Superior temporal gyrus (tissue), 1 donor: ENCODE measurements at regions not wholly inside any gene's neighbourhood (a gene's known extent, or its start where the extent isn't known, plus 50 kb on each side); places are given as distances from the start of the nearest gene placed in this dataset.

Experiments used
- DNase-seq: peaks from one replicate; pipeline ENCODE4 v3.0.0-alpha.2; 2016; ENCODE audit errors: extremely low spot score

DNA sequence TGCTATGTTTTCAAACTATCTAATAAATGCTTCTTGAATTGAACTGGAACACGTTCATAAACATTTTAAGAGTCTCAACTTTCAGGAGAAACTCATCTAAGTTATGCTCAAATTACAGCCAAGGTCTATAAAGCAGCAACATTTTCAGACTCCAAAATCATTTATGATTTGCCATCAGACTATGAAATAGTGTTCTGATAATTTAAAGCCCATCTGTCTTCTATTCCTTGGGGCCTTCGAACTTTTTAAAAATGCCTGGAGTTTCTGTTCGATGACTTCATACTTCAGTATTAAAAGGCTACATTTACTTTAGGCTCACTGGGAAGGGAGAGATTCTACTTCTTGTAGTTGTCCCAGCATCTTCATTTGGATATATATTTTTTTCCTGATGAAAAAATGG lies 73.6 kb upstream of the NXPH2 start:
- no peak for DNase-seq

DNA sequence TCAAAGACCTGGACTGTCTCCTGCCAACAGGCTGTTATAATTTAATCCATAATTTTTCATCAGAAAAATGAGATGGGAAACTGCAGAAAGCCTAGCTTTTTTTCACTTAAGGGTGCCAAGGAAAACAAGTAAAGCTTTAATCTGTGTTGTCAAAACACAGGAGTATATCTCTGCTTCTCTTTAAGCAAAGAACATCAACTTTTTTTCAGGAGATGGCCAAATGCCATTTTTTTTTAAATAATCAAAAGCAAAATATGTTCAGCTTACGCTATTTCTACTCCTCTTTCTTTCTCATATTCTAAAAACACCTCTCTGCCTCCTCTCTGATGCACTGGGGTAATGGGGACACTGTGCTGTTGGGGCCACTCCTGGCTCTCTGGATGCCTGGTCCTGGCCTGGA lies 73.1 kb upstream of the NXPH2 start:
- no peak for DNase-seq

DNA sequence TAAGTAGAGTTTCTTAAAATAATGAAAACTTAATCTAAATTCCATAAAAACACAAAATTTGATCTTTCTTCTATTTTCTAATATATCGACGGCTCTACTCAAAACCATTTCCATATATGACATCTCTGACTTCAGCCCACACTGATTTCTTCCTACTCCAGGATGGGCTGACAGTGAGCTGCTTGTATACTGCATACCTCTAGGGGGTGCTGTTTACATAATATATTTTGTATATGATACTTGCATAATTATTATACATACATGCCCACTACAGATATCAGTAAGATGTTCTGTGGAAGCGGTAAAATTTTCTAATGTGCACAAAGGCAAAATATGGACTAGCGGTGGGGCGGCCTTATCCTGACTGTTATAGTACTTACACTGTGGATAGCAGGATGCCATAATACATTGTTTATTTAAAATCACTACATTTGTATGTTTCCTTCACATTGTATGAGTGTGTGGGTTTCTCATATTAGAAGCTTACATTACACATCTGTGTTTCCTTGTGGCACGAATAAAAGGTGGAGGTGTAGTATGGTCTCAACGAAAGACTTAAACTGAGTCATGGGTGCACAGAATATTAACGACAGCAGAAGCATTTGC lies 66.1 kb upstream of the NXPH2 start:
- DNase-seq: peak; percentile 65

DNA sequence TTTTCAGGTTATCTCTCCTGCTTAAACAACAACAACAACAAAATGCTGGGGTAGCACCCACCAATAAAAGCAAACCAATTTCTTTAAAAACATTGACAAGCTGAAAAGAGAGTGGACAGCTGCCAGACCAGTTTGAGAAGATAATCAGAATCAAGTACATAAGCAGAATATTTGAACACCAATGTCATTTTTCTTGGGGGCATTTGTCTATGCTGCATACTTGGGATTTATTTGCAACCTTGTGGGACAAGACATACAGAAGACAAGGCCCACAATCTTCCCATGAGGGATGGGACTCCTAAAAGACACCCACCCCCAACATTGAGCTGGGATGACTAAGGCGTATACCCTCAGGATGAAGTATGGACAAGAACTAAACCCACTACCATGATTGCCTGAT lies 62.2 kb upstream of the NXPH2 start:
- DNase-seq: no peak

DNA sequence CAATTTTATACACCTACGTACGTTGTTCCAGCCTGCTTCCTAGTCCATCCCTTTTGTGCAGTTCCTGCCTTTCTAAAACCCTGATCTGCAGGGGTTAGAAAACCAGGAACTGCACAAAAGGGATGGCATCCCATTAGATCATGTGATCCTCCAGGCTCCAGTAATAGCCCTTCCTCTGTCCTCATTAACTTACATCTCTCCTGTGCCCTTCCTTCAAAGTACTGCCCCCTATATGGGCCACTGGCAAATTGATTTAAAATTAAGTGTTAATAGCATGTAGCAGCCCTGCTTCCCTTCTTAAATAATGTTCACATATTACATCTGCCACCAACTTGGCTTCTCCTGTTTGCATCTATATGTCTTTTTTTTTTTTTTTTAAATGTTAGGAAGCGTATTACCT lies 61.3 kb upstream of the NXPH2 start:
- no peak for DNase-seq

DNA sequence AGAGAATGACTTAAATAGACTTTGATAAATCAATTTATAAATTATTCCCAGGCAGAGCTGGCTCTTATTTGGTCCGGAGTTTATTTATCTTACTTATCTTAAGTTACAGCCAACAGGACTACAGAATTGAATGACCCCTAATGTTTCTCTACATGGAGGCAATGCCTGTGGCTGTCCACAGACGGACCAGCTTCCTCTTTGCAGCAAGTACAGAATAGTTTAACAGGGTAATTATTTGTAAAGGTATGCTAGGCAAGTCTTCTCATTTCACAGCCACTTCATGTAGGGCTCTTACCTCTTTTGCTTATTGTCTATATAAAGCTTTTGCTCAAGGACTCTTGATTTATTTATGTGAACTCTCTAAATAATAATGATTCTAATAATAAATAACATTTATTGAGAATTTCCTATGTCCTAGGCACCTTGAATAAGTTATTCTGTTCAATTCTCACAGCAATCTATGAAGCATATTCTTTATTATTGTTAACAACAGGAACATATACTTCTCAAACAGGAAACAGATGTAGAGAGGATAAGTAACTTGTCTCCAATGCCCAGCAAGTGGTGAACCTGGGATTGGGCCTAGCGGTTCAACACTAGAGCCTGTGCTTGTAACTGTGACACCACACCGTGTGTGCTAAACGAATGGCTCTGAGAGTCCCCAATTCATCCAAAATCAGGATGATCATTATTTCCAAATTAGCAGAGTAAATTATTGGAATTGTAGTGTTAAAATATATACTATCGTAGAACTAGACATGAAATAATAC lies 58.8 kb upstream of the NXPH2 start:
- no peak for DNase-seq

DNA sequence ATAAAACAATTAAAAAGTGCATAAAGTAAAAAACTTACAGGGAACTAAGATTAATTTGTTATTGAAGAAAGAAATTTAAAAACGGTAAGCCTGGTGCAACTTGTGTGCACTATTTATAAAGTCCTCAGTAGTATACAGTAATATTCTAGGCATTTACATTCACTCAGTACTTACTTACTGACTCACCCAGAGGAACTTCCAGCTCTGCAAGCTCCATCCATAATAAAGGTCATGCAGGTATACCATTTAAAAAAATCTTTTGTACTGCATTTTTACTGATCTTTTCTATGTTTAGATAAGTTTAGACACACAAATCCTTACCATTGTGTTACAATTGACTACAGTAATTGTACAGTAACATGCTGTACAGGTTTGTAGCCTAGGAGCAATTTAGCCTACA lies 51.5 kb upstream of the NXPH2 start:
- no peak for DNase-seq

DNA sequence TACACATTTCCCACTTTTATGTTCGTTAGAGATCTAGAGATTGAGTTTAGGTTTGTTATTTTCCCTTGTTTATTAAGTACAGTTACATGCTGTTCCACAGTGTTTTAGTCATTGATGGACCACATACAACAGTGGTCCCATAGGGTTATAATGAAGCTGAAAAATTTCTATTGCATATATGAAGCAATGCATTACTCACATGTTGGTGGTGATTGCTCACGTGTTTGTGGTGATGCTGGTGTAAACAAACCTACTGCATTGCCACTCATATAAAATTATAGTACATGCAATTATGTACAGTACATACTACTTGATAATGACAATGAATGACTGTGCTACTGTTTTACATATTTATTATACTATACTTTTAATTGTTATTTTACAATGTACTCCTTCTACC lies 51.0 kb upstream of the NXPH2 start:
- DNase-seq: no peak

DNA sequence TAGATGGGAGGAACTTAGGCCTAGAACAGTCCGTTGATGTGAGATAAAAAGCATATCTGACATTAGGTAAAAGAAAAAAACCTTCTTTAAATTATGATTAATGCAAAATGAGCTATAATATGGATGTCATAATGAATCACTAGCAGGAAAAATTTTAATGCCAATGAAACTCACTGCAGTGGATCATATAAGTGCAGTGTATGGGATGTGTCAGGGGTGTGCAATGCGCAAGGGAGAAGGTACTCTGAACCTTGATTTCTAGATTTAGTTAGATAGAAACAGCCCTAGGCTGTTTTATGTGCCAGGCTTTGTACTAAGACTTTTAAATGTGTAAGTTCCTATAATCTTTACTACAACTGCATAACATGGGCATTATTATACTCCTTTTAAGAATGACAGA lies 50.4 kb upstream of the NXPH2 start:
- no peak for DNase-seq
